HEK293T (cell line): ENCODE measurements at regions not wholly inside any gene's neighbourhood (a gene's known extent, or its start where the extent isn't known, plus 50 kb on each side); places are given as distances from the start of the nearest gene placed in this dataset.
"Not testable (repeated sequence)": the region's sequence is repeated elsewhere in the genome, so short reads cannot be mapped to it uniquely, and the experiment has no call there.

ENCODE experiments used
- CTCF ChIA-PET: fragments of 350-600 bp; formaldehyde crosslinking; extraction: SDS; loops from one replicate; lab custom pipeline; 2021; ENCODE audit warnings: antibody characterized with exemption, inconsistent platforms; lab: Yijun Ruan, JAX
- POLR2A ChIA-PET: fragments of 350-600 bp; formaldehyde crosslinking; extraction: SDS; loops from one replicate; lab custom pipeline; 2020; ENCODE audit warnings: antibody characterized with exemption, inconsistent platforms; lab: Yijun Ruan, JAX
- DNase-seq: peaks from one replicate; pipeline ENCODE4 v3.0.0; 2012; ENCODE audit warnings: mixed read lengths; ENCODE audit errors: extremely low spot score
- ARNT ChIP-seq: fragments of 450-650 bp; IDR thresholded peaks from 2 replicates; pipeline ENCODE4 v1.6.1; 2017; ENCODE audit warnings: mild to moderate bottlenecking
- BHLHE40 ChIP-seq: fragments of 450-650 bp; IDR thresholded peaks from 2 replicates; pipeline ENCODE4 v1.6.1; 2016; ENCODE audit warnings: mild to moderate bottlenecking, moderate library complexity, borderline replicate concordance
- CTBP1 ChIP-seq: fragments of 450-650 bp; IDR thresholded peaks from 2 replicates; pipeline ENCODE4 v1.6.1; 2016; ENCODE audit warnings: borderline replicate concordance
- ELF4 ChIP-seq: fragments of 450-650 bp; IDR thresholded peaks from 2 replicates; pipeline ENCODE4 v1.6.1; 2017; ENCODE audit warnings: antibody characterized with exemption
- FOXA1 ChIP-seq: fragments of 450-650 bp; IDR thresholded peaks from 2 replicates; pipeline ENCODE4 v1.6.1; 2016; ENCODE audit warnings: mild to moderate bottlenecking
- FOXK2 ChIP-seq: fragments of 450-650 bp; IDR thresholded peaks from 2 replicates; pipeline ENCODE4 v1.6.1; 2016; ENCODE audit warnings: mild to moderate bottlenecking
- FOXM1 ChIP-seq: fragments of 450-650 bp; IDR thresholded peaks from 2 replicates; pipeline ENCODE4 v1.6.1; 2017; ENCODE audit warnings: mild to moderate bottlenecking, borderline replicate concordance
- HDGF ChIP-seq: fragments of 450-650 bp; IDR thresholded peaks from 2 replicates; pipeline ENCODE4 v1.6.1; 2017; ENCODE audit warnings: antibody characterized with exemption, borderline replicate concordance
- L3MBTL2 ChIP-seq: fragments of 450-650 bp; conservative IDR thresholded peaks from 2 replicates; pipeline ENCODE4 v1.6.1; 2016; ENCODE audit warnings: mild to moderate bottlenecking
- LEF1 ChIP-seq: fragments of 450-650 bp; IDR thresholded peaks from 2 replicates; pipeline ENCODE4 v1.6.1; 2017; ENCODE audit warnings: mild to moderate bottlenecking, borderline replicate concordance
- NFRKB ChIP-seq: fragments of 450-650 bp; IDR thresholded peaks from 2 replicates; pipeline ENCODE4 v1.6.1; 2016; ENCODE audit warnings: mild to moderate bottlenecking, moderate library complexity
- PKNOX1 ChIP-seq: fragments of 450-650 bp; IDR thresholded peaks from 2 replicates; pipeline ENCODE4 v1.6.1; 2016
- SP1 ChIP-seq: fragments of 450-650 bp; IDR thresholded peaks from 2 replicates; pipeline ENCODE4 v1.6.1; 2017
- SUZ12 ChIP-seq: fragments of 450-650 bp; IDR thresholded peaks from 2 replicates; pipeline ENCODE4 v1.6.1; 2016; ENCODE audit warnings: mild to moderate bottlenecking
- TARDBP ChIP-seq: fragments of 450-650 bp; IDR thresholded peaks from 2 replicates; pipeline ENCODE4 v1.6.1; 2016
- ZNF384 ChIP-seq: fragments of 450-650 bp; IDR thresholded peaks from 2 replicates; pipeline ENCODE4 v1.6.1; 2016

GRCh38 chr6:115131709-115132490, 789.1 kb upstream of the HS3ST5 start:
- ChIA-PET CTCF (no interaction called here), POLR2A (no interaction called here)
- TF ChIP-seq ELF4 (no peak), ARNT (no peak), CTBP1 (no peak), LEF1 (no peak), ZNF384 (no peak)
- DNase-seq = no peak

GRCh38 chr6:115121513-115121912, 778.7 kb upstream of the HS3ST5 start:
- CTCF ChIA-PET, POLR2A ChIA-PET, DNase-seq: not testable (repeated sequence)

- TF ChIP-seq PKNOX1 = 0 out of 2 replicates have a peak, but pooled peaks have one; percentile 34
- no peak for TF ChIP-seq FOXM1
- TF ChIP-seq NFRKB = no peak
- ChIA-PET CTCF (no interaction called here), POLR2A (no interaction called here)
- DNase-seq = no peak
Measured at GRCh38 chr6:115120391-115120790, 777.6 kb upstream of the HS3ST5 start.

- TF ChIP-seq ZNF384 (no peak), ELF4 (no peak), FOXA1 (no peak), NFRKB (no peak), FOXM1 (no peak), SP1 (no peak), TARDBP (no peak), CTBP1 (no peak), HDGF (no peak), ARNT (no peak), FOXK2 (no peak), SUZ12 (no peak), L3MBTL2 (no peak)
- DNase-seq = no peak
- POLR2A ChIA-PET = no interaction called here
- CTCF ChIA-PET = no interaction called here
Measured at GRCh38 chr6:115091461-115091860, 748.6 kb upstream of the HS3ST5 start.

GRCh38 chr6:115078555-115078954, 735.7 kb upstream of the HS3ST5 start:
- ChIA-PET CTCF (no interaction called here), POLR2A (no interaction called here)
- DNase-seq = no peak
- TF ChIP-seq L3MBTL2 (no peak), CTBP1 (no peak), FOXA1 (no peak), ARNT (no peak), HDGF (no peak), BHLHE40 (no peak), FOXK2 (no peak), ZNF384 (no peak), ELF4 (no peak), SP1 (no peak), PKNOX1 (no peak), FOXM1 (no peak), NFRKB (no peak), SUZ12 (no peak), TARDBP (no peak)

GRCh38 chr6:115071962-115072361, 729.1 kb upstream of the HS3ST5 start:
- TF ChIP-seq ZNF384 (no peak), PKNOX1 (no peak), ARNT (no peak), LEF1 (no peak), FOXK2 (no peak), SP1 (no peak), NFRKB (no peak)
- no peak for DNase-seq
- CTCF ChIA-PET = no interaction called here
- POLR2A ChIA-PET = no interaction called here

- POLR2A ChIA-PET = no interaction called here
- TF ChIP-seq HDGF (no peak), ZNF384 (no peak), TARDBP (no peak)
- CTCF ChIA-PET = interaction anchor here (0.6 kb wide), 1 partner anchor 121 kb away, joined by 3 read pairs; no protein-coding TSS in a partner anchor
- DNase-seq = no peak
Measured at GRCh38 chr6:115067690-115068447, 725.0 kb upstream of the HS3ST5 start.
